DND-41 (cell line): ENCODE measurements at regions not wholly inside any gene's neighbourhood (a gene's known extent, or its start where the extent isn't known, plus 50 kb on each side); places are given as distances from the start of the nearest gene placed in this dataset.

Source experiments
- EZH2 ChIP-seq: IDR thresholded peaks from 3 replicates; pipeline ENCODE4 v1.6.1; 2012; ENCODE audit warnings: borderline replicate concordance, low read depth, mild to moderate bottlenecking, moderate library complexity, low read length, inconsistent platforms; ENCODE audit not compliant: severe bottlenecking
- TF ChIP-seq, protein P1 (sequence below): IDR thresholded peaks from 2 replicates; pipeline ENCODE4 v1.5.1; 2012; ENCODE audit warnings: borderline replicate concordance, low read length, moderate library complexity, mild to moderate bottlenecking; ENCODE audit not compliant: poor library complexity, severe bottlenecking; ENCODE audit errors: extremely low read depth

DNA sequence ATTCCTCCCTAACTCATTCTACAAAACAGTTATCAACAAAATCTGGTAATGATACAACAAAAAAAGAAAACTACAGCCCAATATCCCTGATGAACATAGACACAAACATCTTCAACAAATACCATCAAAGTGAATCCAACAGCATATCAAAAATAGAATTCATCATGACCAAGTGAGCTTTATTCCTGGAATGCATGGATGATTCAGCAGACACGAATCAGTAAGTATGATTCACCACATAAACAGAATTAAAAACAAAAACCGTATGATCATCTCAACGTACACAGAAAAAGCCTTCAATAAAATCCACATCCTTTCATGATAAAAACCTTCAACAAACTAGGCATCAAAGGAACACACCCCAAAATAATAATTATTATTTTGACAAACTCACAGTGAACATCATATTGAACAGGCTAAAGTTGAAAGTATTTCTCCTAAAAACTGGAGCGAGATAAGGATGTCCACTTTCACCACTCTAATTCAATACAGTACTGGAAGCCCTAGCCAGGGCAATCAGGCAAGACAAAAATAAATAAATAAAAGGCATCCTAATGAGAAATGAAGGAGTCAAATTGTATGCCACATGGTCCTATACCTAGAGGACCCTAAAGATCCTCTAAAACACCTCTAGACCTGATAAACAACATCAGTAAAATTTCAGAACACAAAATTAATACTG lies 305.1 kb upstream of the RGMB start:
- TF ChIP-seq, protein P1, sequence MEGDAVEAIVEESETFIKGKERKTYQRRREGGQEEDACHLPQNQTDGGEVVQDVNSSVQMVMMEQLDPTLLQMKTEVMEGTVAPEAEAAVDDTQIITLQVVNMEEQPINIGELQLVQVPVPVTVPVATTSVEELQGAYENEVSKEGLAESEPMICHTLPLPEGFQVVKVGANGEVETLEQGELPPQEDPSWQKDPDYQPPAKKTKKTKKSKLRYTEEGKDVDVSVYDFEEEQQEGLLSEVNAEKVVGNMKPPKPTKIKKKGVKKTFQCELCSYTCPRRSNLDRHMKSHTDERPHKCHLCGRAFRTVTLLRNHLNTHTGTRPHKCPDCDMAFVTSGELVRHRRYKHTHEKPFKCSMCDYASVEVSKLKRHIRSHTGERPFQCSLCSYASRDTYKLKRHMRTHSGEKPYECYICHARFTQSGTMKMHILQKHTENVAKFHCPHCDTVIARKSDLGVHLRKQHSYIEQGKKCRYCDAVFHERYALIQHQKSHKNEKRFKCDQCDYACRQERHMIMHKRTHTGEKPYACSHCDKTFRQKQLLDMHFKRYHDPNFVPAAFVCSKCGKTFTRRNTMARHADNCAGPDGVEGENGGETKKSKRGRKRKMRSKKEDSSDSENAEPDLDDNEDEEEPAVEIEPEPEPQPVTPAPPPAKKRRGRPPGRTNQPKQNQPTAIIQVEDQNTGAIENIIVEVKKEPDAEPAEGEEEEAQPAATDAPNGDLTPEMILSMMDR: no peak
- TF ChIP-seq EZH2: no peak
